ENCODE measurements at regions not wholly inside any gene's neighbourhood (a gene's known extent, or its start where the extent isn't known, plus 50 kb on each side); places are given as distances from the start of the nearest gene placed in this dataset.

- H2AFZ ChIP-seq (ENCODE audit: low read length): no peak overlapping the region
- H3K27ac ChIP-seq (ENCODE audit: low read length): no peak overlapping the region
- H3K4me3 ChIP-seq (ENCODE audit: low read length): no peak overlapping the region
- H3K9ac ChIP-seq (ENCODE audit: low read length): no peak overlapping the region
- DNase-seq: no peak
- H3K4me1 ChIP-seq (ENCODE audit: low read length): no peaks in the 10 kb centered on the region
- H3K36me3 ChIP-seq (replicated peaks; ENCODE audit: insufficient read depth, low read length): no peaks in the 10 kb centered on the region; the same call in 1 of the 2 replicates
- H4K20me1 ChIP-seq (ENCODE audit: insufficient read depth, low read length): no peaks in the 10 kb centered on the region
- no peaks in the 10 kb centered on the region for H3K27me3 ChIP-seq (replicated peaks; ENCODE audit: insufficient read depth, low read length)
- no peaks in the 10 kb centered on the region for H3F3A ChIP-seq (ENCODE audit: insufficient read depth, low read length)
- TF ChIP-seq EZH2 (optimal IDR thresholded peaks at IDR 0.05; ENCODE audit: low read depth, low read length) (no peak), EZH2phosphoT487 (IDR thresholded peaks at IDR 0.05; ENCODE audit: low read length) (no peak), CTCF (IDR thresholded peaks at IDR 0.05; ENCODE audit: low read length) (no peak)
- H3K9me3 ChIP-seq (replicated peaks; ENCODE audit: insufficient read depth, low read length): no peaks in the 10 kb centered on the region
- no peak overlapping the region for H3K4me2 ChIP-seq (ENCODE audit: low read depth, low read length)
- no peaks in the 10 kb centered on the region for H3K9me2 ChIP-seq (replicated peaks; ENCODE audit: insufficient read depth, low read length)
- H3K79me2 ChIP-seq (ENCODE audit: low read length): peaks cover 2% of the 10 kb centered on the region; the same call in 1 of the 2 replicates
Measured at GRCh38 chr3:56881841-56882240, 80.1 kb upstream of the ARHGEF3 start.

- H3K27me3 ChIP-seq (replicated peaks; ENCODE audit: insufficient read depth, low read length): no peaks in the 10 kb centered on the region
- H4K20me1 ChIP-seq (ENCODE audit: insufficient read depth, low read length): no peaks in the 10 kb centered on the region
- no peaks in the 10 kb centered on the region for H3K9me2 ChIP-seq (replicated peaks; ENCODE audit: insufficient read depth, low read length)
- no peak overlapping the region for H3K9ac ChIP-seq (ENCODE audit: low read length)
- H3F3A ChIP-seq (ENCODE audit: insufficient read depth, low read length): no peaks in the 10 kb centered on the region
- TF ChIP-seq EZH2 (optimal IDR thresholded peaks at IDR 0.05; ENCODE audit: low read depth, low read length) (no peak), EZH2phosphoT487 (IDR thresholded peaks at IDR 0.05; ENCODE audit: low read length) (no peak), CTCF (IDR thresholded peaks at IDR 0.05; ENCODE audit: low read length) (no peak)
- H3K79me2 ChIP-seq (ENCODE audit: low read length): no peaks in the 10 kb centered on the region; the same call in 1 of the 2 replicates
- H3K4me1 ChIP-seq (ENCODE audit: low read length): no peaks in the 10 kb centered on the region
- no peak for DNase-seq
- no peak overlapping the region for H3K27ac ChIP-seq (ENCODE audit: low read length)
- H3K9me3 ChIP-seq (replicated peaks; ENCODE audit: insufficient read depth, low read length): no peaks in the 10 kb centered on the region
- no peaks in the 10 kb centered on the region; the same call in 1 of the 2 replicates for H3K36me3 ChIP-seq (replicated peaks; ENCODE audit: insufficient read depth, low read length)
- H2AFZ ChIP-seq (ENCODE audit: low read length): no peak overlapping the region
- no peak overlapping the region for H3K4me3 ChIP-seq (ENCODE audit: low read length)
- no peak overlapping the region for H3K4me2 ChIP-seq (ENCODE audit: low read depth, low read length)
Measured at GRCh38 chr3:56880720-56881575, 79.2 kb upstream of the ARHGEF3 start.

GRCh38 chr3:56879436-56880215 lies 77.9 kb upstream of the ARHGEF3 start:
- Histone ChIP-seq H3K4me2 (ENCODE audit: low read depth, low read length) (no peak overlapping the region), H3K36me3 (replicated peaks; ENCODE audit: insufficient read depth, low read length) (no peaks in the 10 kb centered on the region; the same call in 1 of the 2 replicates), H3K4me1 (ENCODE audit: low read length) (no peaks in the 10 kb centered on the region), H3F3A (ENCODE audit: insufficient read depth, low read length) (no peaks in the 10 kb centered on the region), H3K9me3 (replicated peaks; ENCODE audit: insufficient read depth, low read length) (no peaks in the 10 kb centered on the region), H3K9ac (ENCODE audit: low read length) (no peak overlapping the region), H4K20me1 (ENCODE audit: insufficient read depth, low read length) (no peaks in the 10 kb centered on the region), H3K9me2 (replicated peaks; ENCODE audit: insufficient read depth, low read length) (no peaks in the 10 kb centered on the region), H3K27ac (ENCODE audit: low read length) (no peak overlapping the region), H3K27me3 (replicated peaks; ENCODE audit: insufficient read depth, low read length) (no peaks in the 10 kb centered on the region), H2AFZ (ENCODE audit: low read length) (no peak overlapping the region), H3K4me3 (ENCODE audit: low read length) (no peak overlapping the region), H3K79me2 (ENCODE audit: low read length) (no peaks in the 10 kb centered on the region; the same call in 1 of the 2 replicates)
- TF ChIP-seq EZH2 (optimal IDR thresholded peaks at IDR 0.05; ENCODE audit: low read depth, low read length) (no peak), CTCF (IDR thresholded peaks at IDR 0.05; ENCODE audit: low read length) (no peak), EZH2phosphoT487 (IDR thresholded peaks at IDR 0.05; ENCODE audit: low read length) (no peak)
- DNase-seq: no peak

All from MM.1S (cell line).